Epithelial cell of proximal tubule (primary cell): ENCODE measurements at regions not wholly inside any gene's neighbourhood (a gene's known extent, or its start where the extent isn't known, plus 50 kb on each side); places are given as distances from the start of the nearest gene placed in this dataset.

ENCODE experiments used
- DNase-seq: peaks from one replicate; pipeline ENCODE4 v3.0.0-alpha.2; 2011; ENCODE audit warnings: low read depth
- H3K4me3 ChIP-seq: 2 replicates; pipeline ENCODE4 v1.5.1; 2011; ENCODE audit warnings: low read depth, mild to moderate bottlenecking, low read length
- TF ChIP-seq, protein P1 (sequence below): conservative IDR thresholded peaks from 2 replicates; pipeline ENCODE4 v1.5.1; 2012; ENCODE audit warnings: low read depth, mild to moderate bottlenecking, low read length

DNA sequence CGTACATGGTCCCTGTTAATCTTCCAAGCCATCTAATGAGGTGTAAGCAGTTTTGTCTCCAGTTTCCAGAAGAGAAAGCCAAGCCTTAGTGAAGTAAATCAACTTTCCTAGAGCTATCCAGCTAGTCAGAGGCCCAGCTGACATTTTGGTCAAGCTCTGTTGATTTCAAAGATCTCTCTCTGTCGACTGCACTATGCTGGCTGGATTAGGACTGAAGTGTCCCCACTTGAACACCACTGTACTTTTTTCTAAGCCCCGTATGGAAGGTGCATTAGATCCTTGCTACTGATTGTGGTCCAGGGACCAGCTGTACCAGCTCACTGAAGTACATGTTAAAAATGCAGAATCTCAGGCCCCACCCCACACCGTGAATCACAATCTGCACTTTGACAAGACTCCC lies 176.5 kb upstream of the NAV2 start:
- TF ChIP-seq, protein P1, sequence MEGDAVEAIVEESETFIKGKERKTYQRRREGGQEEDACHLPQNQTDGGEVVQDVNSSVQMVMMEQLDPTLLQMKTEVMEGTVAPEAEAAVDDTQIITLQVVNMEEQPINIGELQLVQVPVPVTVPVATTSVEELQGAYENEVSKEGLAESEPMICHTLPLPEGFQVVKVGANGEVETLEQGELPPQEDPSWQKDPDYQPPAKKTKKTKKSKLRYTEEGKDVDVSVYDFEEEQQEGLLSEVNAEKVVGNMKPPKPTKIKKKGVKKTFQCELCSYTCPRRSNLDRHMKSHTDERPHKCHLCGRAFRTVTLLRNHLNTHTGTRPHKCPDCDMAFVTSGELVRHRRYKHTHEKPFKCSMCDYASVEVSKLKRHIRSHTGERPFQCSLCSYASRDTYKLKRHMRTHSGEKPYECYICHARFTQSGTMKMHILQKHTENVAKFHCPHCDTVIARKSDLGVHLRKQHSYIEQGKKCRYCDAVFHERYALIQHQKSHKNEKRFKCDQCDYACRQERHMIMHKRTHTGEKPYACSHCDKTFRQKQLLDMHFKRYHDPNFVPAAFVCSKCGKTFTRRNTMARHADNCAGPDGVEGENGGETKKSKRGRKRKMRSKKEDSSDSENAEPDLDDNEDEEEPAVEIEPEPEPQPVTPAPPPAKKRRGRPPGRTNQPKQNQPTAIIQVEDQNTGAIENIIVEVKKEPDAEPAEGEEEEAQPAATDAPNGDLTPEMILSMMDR: no peak
- DNase-seq: no peak
- H3K4me3 ChIP-seq: no peak overlapping the region

DNA sequence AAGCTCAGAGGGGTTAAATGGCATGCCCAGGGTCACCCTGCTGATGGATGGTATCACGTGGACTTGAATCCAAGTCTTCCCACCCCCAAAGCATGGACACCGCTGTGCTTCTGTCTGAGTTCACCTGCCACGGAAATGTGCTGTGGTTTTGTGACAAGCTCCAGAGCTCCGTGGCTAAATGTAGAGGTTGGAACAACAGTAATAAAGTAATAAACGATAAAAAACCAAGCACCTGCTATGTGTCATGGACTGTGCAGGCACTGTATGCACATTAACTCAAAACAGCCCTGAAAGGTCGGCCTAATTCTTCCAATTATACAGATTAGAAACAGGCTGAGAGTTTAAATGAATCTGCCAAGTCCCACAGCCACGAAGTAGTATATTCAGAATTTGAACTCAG lies 182.1 kb upstream of the NAV2 start:
- no peak overlapping the region for H3K4me3 ChIP-seq
- TF ChIP-seq, protein P1: no peak
- no peak for DNase-seq

DNA sequence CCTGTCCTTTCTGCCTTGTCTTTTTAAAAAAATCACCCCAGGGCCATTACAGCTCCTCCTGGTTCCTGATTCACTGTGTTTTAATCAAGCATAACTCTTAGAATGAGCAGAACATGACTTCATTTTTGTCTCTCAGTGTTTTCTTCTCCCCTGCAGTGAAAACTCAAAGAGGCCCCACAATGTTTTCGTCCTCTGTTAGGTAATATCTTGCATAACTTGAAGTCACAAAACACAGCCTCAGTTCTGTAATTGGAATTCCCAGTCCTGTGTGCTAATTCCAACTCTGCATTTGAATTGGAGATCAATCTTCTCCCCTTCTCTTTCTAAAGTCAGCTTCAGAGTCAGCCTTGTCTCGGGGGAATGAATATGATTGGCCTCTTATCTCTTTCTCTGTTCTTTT lies 186.5 kb upstream of the NAV2 start:
- TF ChIP-seq, protein P1: no peak
- no peak for DNase-seq
- no peak overlapping the region for H3K4me3 ChIP-seq

DNA sequence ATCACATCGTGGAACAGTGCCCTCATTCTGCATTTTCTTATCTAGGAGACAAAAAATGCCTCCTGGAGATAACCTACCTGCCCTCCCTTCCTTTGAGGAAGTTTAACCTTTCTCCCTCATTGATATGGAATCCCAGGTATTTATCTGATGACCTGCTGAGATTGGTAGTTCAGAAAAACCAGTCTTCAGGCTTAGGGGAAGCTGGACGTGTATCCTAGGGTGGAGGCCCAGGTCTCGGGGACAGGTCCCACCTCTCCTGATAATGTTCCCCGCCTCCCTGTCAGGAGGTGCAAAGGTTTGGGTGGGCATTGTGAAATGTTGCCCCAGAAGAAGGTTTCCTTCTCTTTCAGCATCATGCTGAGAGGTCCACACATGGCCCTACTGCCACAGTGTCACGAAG lies 186.9 kb upstream of the NAV2 start:
- DNase-seq: no peak
- TF ChIP-seq, protein P1: no peak
- H3K4me3 ChIP-seq: no peak overlapping the region

DNA sequence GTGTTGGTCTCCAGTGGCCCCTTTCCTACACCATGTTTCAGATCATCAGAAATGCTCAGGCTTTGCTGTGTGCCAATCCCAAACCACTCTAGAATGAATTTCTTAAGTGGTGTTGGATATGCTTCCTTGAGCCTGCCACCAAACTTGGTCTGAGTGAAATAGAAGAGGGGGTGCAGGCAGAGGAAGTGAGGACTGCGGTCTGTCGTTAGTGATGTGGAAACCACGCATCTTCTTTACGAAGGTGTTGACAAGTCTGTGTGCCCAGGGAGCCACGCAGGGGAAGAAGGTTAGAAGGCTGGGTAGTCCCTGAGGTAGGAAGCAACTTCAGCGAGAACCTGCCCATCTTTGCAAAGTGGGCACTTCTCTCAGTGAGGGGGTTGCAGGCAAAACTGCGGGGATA lies 187.4 kb upstream of the NAV2 start:
- TF ChIP-seq, protein P1: no peak
- no peak overlapping the region for H3K4me3 ChIP-seq
- no peak for DNase-seq

DNA sequence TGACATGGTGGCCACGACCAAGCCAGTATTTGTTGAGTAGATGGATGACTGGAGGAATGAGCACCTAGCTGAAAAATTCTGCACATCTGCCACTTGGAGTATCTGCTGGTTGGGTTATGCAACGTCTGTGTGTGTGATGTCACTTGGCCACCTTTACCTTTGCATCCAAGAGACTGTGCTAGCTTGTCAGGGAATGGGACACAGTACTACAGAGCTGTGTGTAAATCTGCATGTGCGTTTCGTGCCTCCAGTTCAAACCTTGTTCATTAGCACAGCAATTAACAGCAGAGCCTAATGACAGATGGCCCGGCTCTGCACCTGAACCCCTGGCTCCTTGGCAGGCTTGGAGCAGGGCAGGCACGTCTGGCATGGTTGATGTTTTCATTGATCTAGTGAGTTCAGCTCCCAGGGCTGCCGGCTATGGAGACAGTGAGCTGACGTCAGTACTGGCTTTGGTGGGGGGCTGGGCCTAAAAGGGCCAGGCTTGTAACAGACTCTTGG lies 188.4 kb upstream of the NAV2 start:
- TF ChIP-seq, protein P1: no peak
- no peak overlapping the region for H3K4me3 ChIP-seq
- no peak for DNase-seq

DNA sequence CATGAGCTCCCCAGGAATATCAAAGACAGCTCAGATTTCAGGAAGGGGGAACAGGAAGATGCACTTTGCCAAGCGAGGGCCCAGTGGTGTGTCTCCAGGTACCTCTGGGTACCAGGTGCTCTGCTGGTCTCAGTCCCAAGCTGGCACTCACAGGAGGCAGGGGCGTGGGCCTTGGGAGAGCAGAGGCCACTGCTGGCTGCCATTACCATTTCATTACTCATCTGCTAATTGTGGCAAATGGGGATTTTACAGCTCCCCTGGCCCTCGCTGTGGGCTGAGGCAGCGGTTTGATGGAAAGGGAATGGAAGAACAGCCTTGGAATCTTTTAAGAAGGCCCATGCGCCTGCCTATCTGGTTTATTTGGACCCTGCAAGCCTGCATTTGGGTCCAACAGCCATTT lies 192.0 kb upstream of the NAV2 start:
- TF ChIP-seq, protein P1: no peak
- no peak for DNase-seq
- no peak overlapping the region for H3K4me3 ChIP-seq
